ENCODE measurements at regions not wholly inside any gene's neighbourhood (a gene's known extent, or its start where the extent isn't known, plus 50 kb on each side); places are given as distances from the start of the nearest gene placed in this dataset.
A peak's percentile ranks its signal among the peaks of the same experiment; 100 is the strongest.

GRCh38 chr3:150238048-150238802 is 169.9 kb upstream of the TSC22D2 start:
- peaks cover 0 to 3% (median 0%) of the 10 kb centered on the region in 3 experiments for H3K27me3 ChIP-seq (ENCODE audit: control insufficient read depth in 3 of 3, insufficient read depth in 3 of 3, low read depth in 1 of 3, low read length in 3 of 3)
- no peaks in the 10 kb centered on the region for H3K36me3 ChIP-seq (replicated peaks in 1 of 2; ENCODE audit: control insufficient read depth in 2 of 2, insufficient read depth in 2 of 2, low read length in 2 of 2)
- H3K4me1 ChIP-seq (ENCODE audit: control insufficient read depth in 2 of 2, insufficient read depth in 1 of 2, low read depth in 1 of 2, low read length in 2 of 2) = peaks cover 3 to 13% of the 10 kb centered on the region in 2 donors
- H2BK12ac ChIP-seq (ENCODE audit: low read length) = no peak overlapping the region
- no peak overlapping the region for H3K18ac ChIP-seq (ENCODE audit: low read length)
- no peak overlapping the region for H2AK5ac ChIP-seq (ENCODE audit: low read depth, low read length)
- no peak overlapping the region for H3K9ac ChIP-seq (ENCODE audit: low read depth, low read length, poor library complexity)
- H4K91ac ChIP-seq (ENCODE audit: low read depth, low read length, poor library complexity) = no peak overlapping the region
- H3K4me2 ChIP-seq (ENCODE audit: insufficient read depth, low read length, poor library complexity, severe bottlenecking) = no peak overlapping the region
- no peak overlapping the region for H3K14ac ChIP-seq (ENCODE audit: low read length)
- no peak overlapping the region for H2BK15ac ChIP-seq (ENCODE audit: low read length)
- no CpG with 5 or more reads among the region's 9 CpGs for WGBS, 2 donors (ENCODE audit: extremely low coverage in 2 of 2, insufficient read length in 2 of 2, insufficient replicate concordance in 1 of 2)
- H3K9me3 ChIP-seq (replicated peaks in 1 of 2; ENCODE audit: control insufficient read depth in 2 of 2, insufficient read depth in 1 of 2, low read depth in 1 of 2, low read length in 2 of 2) = no peaks in the 10 kb centered on the region
- H3K23ac ChIP-seq (ENCODE audit: low read depth, low read length, poor library complexity) = no peak overlapping the region
- H3K4ac ChIP-seq (ENCODE audit: low read length) = no peak overlapping the region
- no peak overlapping the region for H3K4me3 ChIP-seq (ENCODE audit: low read length in 2 of 2)
- no peak overlapping the region for H2BK120ac ChIP-seq (ENCODE audit: low read depth, low read length)
- H4K8ac ChIP-seq (ENCODE audit: low read depth, low read length) = no peak overlapping the region
- DNase-seq (ENCODE audit: low spot score) = no peak
- no peak overlapping the region for H3K27ac ChIP-seq (replicated peaks; ENCODE audit: low read length)
- H2AFZ ChIP-seq (ENCODE audit: low read length) = no peak overlapping the region
- no peaks in the 10 kb centered on the region for H3K79me1 ChIP-seq (ENCODE audit: low read depth, low read length)
- H2BK5ac ChIP-seq (ENCODE audit: low read length) = no peak overlapping the region

DNA sequence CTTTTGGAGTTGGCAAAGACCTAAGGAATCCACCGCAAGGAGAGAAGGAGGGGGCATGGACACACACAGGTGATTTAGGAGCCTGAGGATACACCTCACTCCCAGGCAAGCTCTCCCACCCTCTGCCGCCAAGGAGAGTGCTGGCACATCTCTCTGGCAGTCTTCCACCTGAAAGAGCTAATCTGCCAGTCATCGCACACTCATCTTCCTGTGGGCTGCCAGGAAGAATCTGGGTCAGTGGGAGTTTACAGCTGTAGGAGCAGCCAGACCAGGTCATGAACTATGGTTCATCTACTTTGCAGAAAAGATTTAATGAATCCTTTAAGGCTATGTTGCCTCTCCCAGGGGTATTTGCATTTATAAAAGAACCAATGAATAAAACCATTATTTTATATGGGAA is 170.6 kb upstream of the TSC22D2 start:
- Histone ChIP-seq H2BK12ac (ENCODE audit: low read length) (no peak overlapping the region), H3K14ac (ENCODE audit: low read length) (no peak overlapping the region), H2BK15ac (ENCODE audit: low read length) (no peak overlapping the region), H2AK5ac (ENCODE audit: low read depth, low read length) (no peak overlapping the region), H3K4me2 (ENCODE audit: insufficient read depth, low read length, poor library complexity, severe bottlenecking) (no peak overlapping the region), H3K18ac (ENCODE audit: low read length) (no peak overlapping the region), H3K4ac (ENCODE audit: low read length) (no peak overlapping the region), H3K79me1 (ENCODE audit: low read depth, low read length) (no peaks in the 10 kb centered on the region), H3K9ac (ENCODE audit: low read depth, low read length, poor library complexity) (no peak overlapping the region), H4K8ac (ENCODE audit: low read depth, low read length) (no peak overlapping the region), H2AFZ (ENCODE audit: low read length) (no peak overlapping the region), H3K9me3 (replicated peaks in 1 of 2; ENCODE audit: control insufficient read depth in 2 of 2, insufficient read depth in 1 of 2, low read depth in 1 of 2, low read length in 2 of 2) (no peaks in the 10 kb centered on the region), H3K27me3 (ENCODE audit: control insufficient read depth in 3 of 3, insufficient read depth in 3 of 3, low read depth in 1 of 3, low read length in 3 of 3) (peaks cover 0 to 3% (median 0%) of the 10 kb centered on the region in 3 experiments), H3K27ac (replicated peaks; ENCODE audit: low read length) (no peak overlapping the region), H2BK5ac (ENCODE audit: low read length) (no peak overlapping the region), H3K4me1 (ENCODE audit: control insufficient read depth in 2 of 2, insufficient read depth in 1 of 2, low read depth in 1 of 2, low read length in 2 of 2) (peaks cover 1 to 17% of the 10 kb centered on the region in 2 donors), H4K91ac (ENCODE audit: low read depth, low read length, poor library complexity) (no peak overlapping the region), H3K23ac (ENCODE audit: low read depth, low read length, poor library complexity) (no peak overlapping the region), H3K4me3 (ENCODE audit: low read length in 2 of 2) (no peak overlapping the region), H2BK120ac (ENCODE audit: low read depth, low read length) (no peak overlapping the region), H3K36me3 (replicated peaks in 1 of 2; ENCODE audit: control insufficient read depth in 2 of 2, insufficient read depth in 2 of 2, low read length in 2 of 2) (no peaks in the 10 kb centered on the region)
- no CpG with 5 or more reads among the region's 3 CpGs for WGBS, 2 donors (ENCODE audit: extremely low coverage in 2 of 2, insufficient read length in 2 of 2, insufficient replicate concordance in 1 of 2)
- DNase-seq (ENCODE audit: low spot score) = no peak

GRCh38 chr3:150236316-150237082 is 171.6 kb upstream of the TSC22D2 start:
- Histone ChIP-seq H3K23ac (ENCODE audit: low read depth, low read length, poor library complexity) (no peak overlapping the region), H2BK5ac (ENCODE audit: low read length) (no peak overlapping the region), H3K27me3 (ENCODE audit: control insufficient read depth in 3 of 3, insufficient read depth in 3 of 3, low read depth in 1 of 3, low read length in 3 of 3) (peaks cover 0 to 3% (median 0%) of the 10 kb centered on the region in 3 experiments), H3K4me1 (ENCODE audit: control insufficient read depth in 2 of 2, insufficient read depth in 1 of 2, low read depth in 1 of 2, low read length in 2 of 2) (peaks cover 1 to 17% of the 10 kb centered on the region in 2 donors), H3K9ac (ENCODE audit: low read depth, low read length, poor library complexity) (no peak overlapping the region), H2AK5ac (ENCODE audit: low read depth, low read length) (no peak overlapping the region), H3K27ac (replicated peaks; ENCODE audit: low read length) (no peak overlapping the region), H4K8ac (ENCODE audit: low read depth, low read length) (no peak overlapping the region), H3K4ac (ENCODE audit: low read length) (no peak overlapping the region), H3K14ac (ENCODE audit: low read length) (no peak overlapping the region), H2BK15ac (ENCODE audit: low read length) (no peak overlapping the region), H3K18ac (ENCODE audit: low read length) (no peak overlapping the region), H2BK120ac (ENCODE audit: low read depth, low read length) (no peak overlapping the region), H3K9me3 (replicated peaks in 1 of 2; ENCODE audit: control insufficient read depth in 2 of 2, insufficient read depth in 1 of 2, low read depth in 1 of 2, low read length in 2 of 2) (no peaks in the 10 kb centered on the region), H4K91ac (ENCODE audit: low read depth, low read length, poor library complexity) (no peak overlapping the region), H2AFZ (ENCODE audit: low read length) (peak overlapping the region; percentile 63), H2BK12ac (ENCODE audit: low read length) (no peak overlapping the region), H3K79me1 (ENCODE audit: low read depth, low read length) (no peaks in the 10 kb centered on the region), H3K4me3 (ENCODE audit: low read length in 2 of 2) (no peak overlapping the region), H3K36me3 (replicated peaks in 1 of 2; ENCODE audit: control insufficient read depth in 2 of 2, insufficient read depth in 2 of 2, low read length in 2 of 2) (no peaks in the 10 kb centered on the region), H3K4me2 (ENCODE audit: insufficient read depth, low read length, poor library complexity, severe bottlenecking) (no peak overlapping the region)
- no CpG with 5 or more reads among the region's 7 CpGs for WGBS, 2 donors (ENCODE audit: extremely low coverage in 2 of 2, insufficient read length in 2 of 2, insufficient replicate concordance in 1 of 2)
- no peak for DNase-seq (ENCODE audit: low spot score)

DNA sequence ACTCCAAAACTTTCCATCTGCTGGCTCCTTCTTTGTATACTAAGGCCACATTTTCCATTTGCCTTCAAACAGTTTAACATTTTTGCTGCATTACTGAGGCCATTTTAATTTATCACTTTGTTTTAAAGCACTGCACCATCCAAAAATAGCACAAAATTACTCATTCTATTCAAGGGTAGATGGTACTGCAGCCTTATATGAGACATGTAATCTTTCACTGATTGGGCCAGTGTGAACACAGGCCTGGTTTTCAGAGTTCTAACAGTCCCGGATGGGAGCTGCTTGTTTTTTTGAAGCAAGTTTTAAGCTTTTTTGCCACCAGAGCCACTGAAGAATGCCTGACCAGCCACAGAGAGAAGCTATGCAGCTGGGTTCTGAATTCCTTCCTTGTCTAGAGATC is 172.3 kb upstream of the TSC22D2 start:
- Histone ChIP-seq H3K79me1 (ENCODE audit: low read depth, low read length) (no peaks in the 10 kb centered on the region), H2BK12ac (ENCODE audit: low read length) (no peak overlapping the region), H3K14ac (ENCODE audit: low read length) (no peak overlapping the region), H3K4me2 (ENCODE audit: insufficient read depth, low read length, poor library complexity, severe bottlenecking) (no peak overlapping the region), H3K27ac (replicated peaks; ENCODE audit: low read length) (no peak overlapping the region), H3K4me1 (ENCODE audit: control insufficient read depth in 2 of 2, insufficient read depth in 1 of 2, low read depth in 1 of 2, low read length in 2 of 2) (peaks cover under 1 to 14% of the 10 kb centered on the region in 2 donors), H3K9me3 (replicated peaks in 1 of 2; ENCODE audit: control insufficient read depth in 2 of 2, insufficient read depth in 1 of 2, low read depth in 1 of 2, low read length in 2 of 2) (no peaks in the 10 kb centered on the region), H2BK5ac (ENCODE audit: low read length) (no peak overlapping the region), H3K23ac (ENCODE audit: low read depth, low read length, poor library complexity) (no peak overlapping the region), H3K27me3 (ENCODE audit: control insufficient read depth in 3 of 3, insufficient read depth in 3 of 3, low read depth in 1 of 3, low read length in 3 of 3) (peaks cover 0 to 3% (median 0%) of the 10 kb centered on the region in 3 experiments), H3K4me3 (ENCODE audit: low read length in 2 of 2) (no peak overlapping the region), H2AK5ac (ENCODE audit: low read depth, low read length) (no peak overlapping the region), H3K36me3 (replicated peaks in 1 of 2; ENCODE audit: control insufficient read depth in 2 of 2, insufficient read depth in 2 of 2, low read length in 2 of 2) (no peaks in the 10 kb centered on the region), H4K91ac (ENCODE audit: low read depth, low read length, poor library complexity) (no peak overlapping the region), H2AFZ (ENCODE audit: low read length) (peak overlapping the region; percentile 51), H2BK120ac (ENCODE audit: low read depth, low read length) (no peak overlapping the region), H2BK15ac (ENCODE audit: low read length) (no peak overlapping the region), H4K8ac (ENCODE audit: low read depth, low read length) (no peak overlapping the region), H3K4ac (ENCODE audit: low read length) (no peak overlapping the region), H3K18ac (ENCODE audit: low read length) (no peak overlapping the region), H3K9ac (ENCODE audit: low read depth, low read length, poor library complexity) (no peak overlapping the region)
- no CpG with 5 or more reads among the region's 1 CpG for WGBS, 2 donors (ENCODE audit: extremely low coverage in 2 of 2, insufficient read length in 2 of 2, insufficient replicate concordance in 1 of 2)
- no peak for DNase-seq (ENCODE audit: low spot score)
